HG02885 (cell line): ENCODE measurements at regions not wholly inside any gene's neighbourhood (a gene's known extent, or its start where the extent isn't known, plus 50 kb on each side); places are given as distances from the start of the nearest gene placed in this dataset.

ENCODE experiments used
- ATAC-seq: cut with Tn5 transposase; IDR thresholded peaks from one replicate; pipeline ENCODE4 v1.9.1; 2021; ENCODE audit warnings: mild to moderate bottlenecking; ENCODE audit not compliant: unreplicated experiment, poor library complexity

GRCh38 chr3:74357881-74358280 lies 256.6 kb downstream of the CNTN3 start:
- no peak for ATAC-seq

- ATAC-seq: no peak
Measured at GRCh38 chr3:74353039-74353438, 261.4 kb downstream of the CNTN3 start.

GRCh38 chr3:74352166-74352565 lies 262.3 kb downstream of the CNTN3 start:
- no peak for ATAC-seq

GRCh38 chr3:74351213-74351612 lies 263.2 kb downstream of the CNTN3 start:
- no peak for ATAC-seq

- no peak for ATAC-seq
Measured at GRCh38 chr3:74349015-74349414, 265.4 kb downstream of the CNTN3 start.

- no peak for ATAC-seq
Measured at GRCh38 chr3:74347563-74348268, 266.7 kb downstream of the CNTN3 start.

- no peak for ATAC-seq
Measured at GRCh38 chr3:74346896-74347295, 267.6 kb downstream of the CNTN3 start.

GRCh38 chr3:74345701-74346100 lies 268.8 kb downstream of the CNTN3 start:
- ATAC-seq: no peak

GRCh38 chr3:74344865-74345440 lies 269.5 kb downstream of the CNTN3 start:
- no peak for ATAC-seq

- no peak for ATAC-seq
Measured at GRCh38 chr3:74343391-74343790, 271.1 kb downstream of the CNTN3 start.

GRCh38 chr3:74338998-74339397 lies 275.5 kb downstream of the CNTN3 start:
- ATAC-seq: no peak

- no peak for ATAC-seq
Measured at GRCh38 chr3:74332165-74332564, 282.3 kb downstream of the CNTN3 start.

GRCh38 chr3:74331711-74332110 lies 282.7 kb downstream of the CNTN3 start:
- no peak for ATAC-seq

- no peak for ATAC-seq
Measured at GRCh38 chr3:74329096-74329495, 285.4 kb downstream of the CNTN3 start.

GRCh38 chr3:74328435-74328834 lies 286.0 kb downstream of the CNTN3 start:
- no peak for ATAC-seq

- no peak for ATAC-seq
Measured at GRCh38 chr3:74315291-74315690, 299.2 kb downstream of the CNTN3 start.

GRCh38 chr3:74314696-74315095 lies 299.8 kb downstream of the CNTN3 start:
- ATAC-seq: no peak

GRCh38 chr3:74309716-74310115 lies 304.7 kb downstream of the CNTN3 start:
- no peak for ATAC-seq

GRCh38 chr3:74304424-74304823 lies 310.0 kb downstream of the CNTN3 start:
- ATAC-seq: no peak

- no peak for ATAC-seq
Measured at GRCh38 chr3:74303711-74304110, 310.7 kb downstream of the CNTN3 start.

- ATAC-seq: no peak
Measured at GRCh38 chr3:74302969-74303368, 311.5 kb downstream of the CNTN3 start.

- no peak for ATAC-seq
Measured at GRCh38 chr3:74302281-74302680, 312.2 kb downstream of the CNTN3 start.
